HG02571 (cell line): ENCODE measurements at regions not wholly inside any gene's neighbourhood (a gene's known extent, or its start where the extent isn't known, plus 50 kb on each side); places are given as distances from the start of the nearest gene placed in this dataset.

ENCODE experiments used
- ATAC-seq: cut with Tn5 transposase; IDR thresholded peaks from one replicate; pipeline ENCODE4 v1.9.1; 2021; ENCODE audit warnings: mild to moderate bottlenecking, moderate library complexity; ENCODE audit not compliant: unreplicated experiment

GRCh38 chr18:61950371-61950770 lies 57.6 kb upstream of the RNF152 start:
- ATAC-seq = no peak

DNA sequence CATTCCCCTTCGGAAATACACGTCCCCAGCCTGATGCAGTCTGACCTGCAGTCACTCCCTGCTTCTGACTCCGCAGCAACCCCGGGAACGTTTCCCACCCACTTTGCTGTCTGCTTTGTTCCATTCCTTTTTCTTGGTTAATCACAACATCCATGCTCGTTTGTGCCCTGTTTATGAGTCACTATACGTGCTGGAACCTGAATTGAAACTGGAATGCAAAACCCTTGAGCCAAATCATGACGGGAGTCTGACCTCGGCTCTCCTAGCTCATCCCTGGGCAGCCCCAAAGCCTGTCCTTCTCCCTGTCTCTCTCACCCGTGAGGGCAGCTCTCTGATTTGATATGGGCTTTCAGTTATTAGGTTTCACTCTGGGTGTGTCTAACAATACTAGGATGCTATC lies 57.1 kb upstream of the RNF152 start:
- no peak for ATAC-seq

GRCh38 chr18:61948846-61949438 lies 56.1 kb upstream of the RNF152 start:
- no peak for ATAC-seq

- ATAC-seq = no peak
Measured at GRCh38 chr18:61948281-61948741, 55.5 kb upstream of the RNF152 start.

DNA sequence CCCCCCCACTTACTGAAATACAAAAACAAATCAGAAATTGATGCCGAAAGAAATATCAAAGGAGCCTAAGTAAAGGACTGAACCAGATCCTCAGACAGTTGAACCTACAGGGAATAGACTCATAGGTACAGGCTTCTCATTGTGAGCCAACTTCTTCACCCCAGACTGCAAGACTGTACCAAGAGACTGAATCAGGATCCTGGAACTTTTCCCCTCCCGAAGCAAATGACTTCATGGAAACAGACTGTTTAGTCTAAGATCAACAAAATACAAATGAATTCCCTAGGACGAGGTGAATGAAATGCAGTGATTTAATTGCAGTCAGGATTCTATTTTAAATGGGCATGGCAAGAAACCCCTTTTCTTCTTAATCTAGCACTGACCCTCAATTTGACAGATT lies 53.6 kb upstream of the RNF152 start:
- no peak for ATAC-seq

DNA sequence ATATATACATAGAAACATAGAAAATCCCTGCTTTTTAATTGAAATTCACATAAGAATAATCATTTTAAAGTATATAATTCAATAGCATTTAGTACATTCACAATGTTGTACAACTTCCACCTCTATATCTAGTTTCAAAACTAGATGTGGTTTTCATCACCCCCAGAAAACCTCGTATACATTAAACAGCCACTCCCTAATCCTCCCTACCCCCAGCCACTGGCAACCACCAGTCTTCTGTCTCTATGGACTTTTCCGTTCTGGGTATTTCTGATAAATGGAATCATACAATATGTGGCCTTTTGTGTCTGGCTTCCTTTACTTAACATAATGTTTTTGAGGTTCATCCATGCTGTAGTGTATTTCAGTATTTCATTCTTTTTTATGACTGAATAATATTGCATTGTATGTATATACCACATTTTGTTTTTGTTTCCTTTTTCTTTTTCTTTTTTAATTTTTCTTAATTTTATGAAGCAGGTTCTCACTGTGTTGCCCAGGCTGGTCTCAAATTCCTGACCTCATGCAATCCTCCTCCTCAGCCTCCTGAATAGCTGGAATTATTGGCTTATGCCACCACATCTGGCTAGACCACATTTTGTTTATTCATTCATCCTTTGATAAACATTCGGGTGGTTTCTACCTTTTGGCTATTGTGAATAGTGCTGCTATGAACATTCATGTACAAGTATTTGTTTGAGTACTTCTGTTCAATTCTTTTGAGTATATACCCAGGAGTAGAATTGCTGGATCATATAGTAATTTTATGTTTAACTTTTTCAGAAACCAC lies 50.6 kb upstream of the RNF152 start:
- no peak for ATAC-seq
